ENCODE measurements at regions not wholly inside any gene's neighbourhood (a gene's known extent, or its start where the extent isn't known, plus 50 kb on each side); places are given as distances from the start of the nearest gene placed in this dataset.

GRCh38 chr3:178459038-178459410, 77.2 kb upstream of the KCNMB2 start:
- no peak overlapping the region for H3K9ac ChIP-seq (ENCODE audit: low read length)
- peaks cover 27% of the 10 kb centered on the region for H3K27me3 Mint-ChIP-seq
- POLR2A ChIA-PET = no interaction called here
- no peaks in the 10 kb centered on the region for H3K4me1 Mint-ChIP-seq
- H3K9me3 ChIP-seq (ENCODE audit: control extremely low read depth in 1 of 3, control insufficient read depth in 2 of 3, insufficient read depth in 1 of 3, low read length in 2 of 3) = no peaks in the 10 kb centered on the region
- H3K4me2 ChIP-seq (replicated peaks; ENCODE audit: low read depth, low read length, poor library complexity, severe bottlenecking) = no peak overlapping the region
- CTCF ChIA-PET = no interaction called here
- TF ChIP-seq EZH2 (IDR thresholded peaks at IDR 0.05; ENCODE audit: borderline replicate concordance, insufficient read depth, low read depth, low read length, poor library complexity, severe bottlenecking) = no peak
- TF ChIP-seq, protein P1, sequence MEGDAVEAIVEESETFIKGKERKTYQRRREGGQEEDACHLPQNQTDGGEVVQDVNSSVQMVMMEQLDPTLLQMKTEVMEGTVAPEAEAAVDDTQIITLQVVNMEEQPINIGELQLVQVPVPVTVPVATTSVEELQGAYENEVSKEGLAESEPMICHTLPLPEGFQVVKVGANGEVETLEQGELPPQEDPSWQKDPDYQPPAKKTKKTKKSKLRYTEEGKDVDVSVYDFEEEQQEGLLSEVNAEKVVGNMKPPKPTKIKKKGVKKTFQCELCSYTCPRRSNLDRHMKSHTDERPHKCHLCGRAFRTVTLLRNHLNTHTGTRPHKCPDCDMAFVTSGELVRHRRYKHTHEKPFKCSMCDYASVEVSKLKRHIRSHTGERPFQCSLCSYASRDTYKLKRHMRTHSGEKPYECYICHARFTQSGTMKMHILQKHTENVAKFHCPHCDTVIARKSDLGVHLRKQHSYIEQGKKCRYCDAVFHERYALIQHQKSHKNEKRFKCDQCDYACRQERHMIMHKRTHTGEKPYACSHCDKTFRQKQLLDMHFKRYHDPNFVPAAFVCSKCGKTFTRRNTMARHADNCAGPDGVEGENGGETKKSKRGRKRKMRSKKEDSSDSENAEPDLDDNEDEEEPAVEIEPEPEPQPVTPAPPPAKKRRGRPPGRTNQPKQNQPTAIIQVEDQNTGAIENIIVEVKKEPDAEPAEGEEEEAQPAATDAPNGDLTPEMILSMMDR (IDR thresholded peaks at IDR 0.05) = no peak
- H3K27ac ChIP-seq (ENCODE audit: low read length in 2 of 2) = no peak overlapping the region
- H4K20me1 ChIP-seq (ENCODE audit: control insufficient read depth, insufficient read depth, low read length, poor library complexity, severe bottlenecking) = no peaks in the 10 kb centered on the region
- WGBS (ENCODE audit: insufficient coverage) = no CpG with 5 or more reads among the region's 1 CpG
- H3K36me3 ChIP-seq (replicated peaks in 1 of 2; ENCODE audit: control extremely low read depth in 1 of 2, control insufficient read depth in 1 of 2, extremely low read depth in 1 of 2, insufficient read depth in 2 of 2, low read length in 1 of 2) = no peaks in the 10 kb centered on the region
- ATAC-seq (ENCODE audit: low read depth) (no peak), DNase-seq (no peak)
- H3K9me3 Mint-ChIP-seq (ENCODE audit: insufficient read depth) = no peaks in the 10 kb centered on the region
- H3K27me3 ChIP-seq (replicated peaks in 1 of 4; ENCODE audit: control extremely low read depth in 1 of 4, control insufficient read depth in 3 of 4, insufficient read depth in 4 of 4, low read length in 3 of 4) = no peaks in the 10 kb centered on the region
- no peak overlapping the region for H3K27ac Mint-ChIP-seq
- H3K4me3 ChIP-seq (ENCODE audit: control extremely low read depth in 1 of 5, extremely low read depth in 1 of 5, insufficient read depth in 1 of 5, low read depth in 2 of 5, low read length in 4 of 5) = no peak overlapping the region
- no peak overlapping the region for H2AFZ ChIP-seq (ENCODE audit: insufficient read depth, low read depth, low read length, poor library complexity, severe bottlenecking)
- H3K4me1 ChIP-seq (ENCODE audit: control insufficient read depth in 2 of 2, insufficient read depth in 2 of 2, low read length in 2 of 2) = no peaks in the 10 kb centered on the region
- intact Hi-C loops (cut with micrococcal nuclease) = no loop called here
- H3K79me2 ChIP-seq (ENCODE audit: control insufficient read depth, insufficient read depth, low read length) = no peaks in the 10 kb centered on the region
- no peak overlapping the region for H3K4me3 Mint-ChIP-seq

DNA sequence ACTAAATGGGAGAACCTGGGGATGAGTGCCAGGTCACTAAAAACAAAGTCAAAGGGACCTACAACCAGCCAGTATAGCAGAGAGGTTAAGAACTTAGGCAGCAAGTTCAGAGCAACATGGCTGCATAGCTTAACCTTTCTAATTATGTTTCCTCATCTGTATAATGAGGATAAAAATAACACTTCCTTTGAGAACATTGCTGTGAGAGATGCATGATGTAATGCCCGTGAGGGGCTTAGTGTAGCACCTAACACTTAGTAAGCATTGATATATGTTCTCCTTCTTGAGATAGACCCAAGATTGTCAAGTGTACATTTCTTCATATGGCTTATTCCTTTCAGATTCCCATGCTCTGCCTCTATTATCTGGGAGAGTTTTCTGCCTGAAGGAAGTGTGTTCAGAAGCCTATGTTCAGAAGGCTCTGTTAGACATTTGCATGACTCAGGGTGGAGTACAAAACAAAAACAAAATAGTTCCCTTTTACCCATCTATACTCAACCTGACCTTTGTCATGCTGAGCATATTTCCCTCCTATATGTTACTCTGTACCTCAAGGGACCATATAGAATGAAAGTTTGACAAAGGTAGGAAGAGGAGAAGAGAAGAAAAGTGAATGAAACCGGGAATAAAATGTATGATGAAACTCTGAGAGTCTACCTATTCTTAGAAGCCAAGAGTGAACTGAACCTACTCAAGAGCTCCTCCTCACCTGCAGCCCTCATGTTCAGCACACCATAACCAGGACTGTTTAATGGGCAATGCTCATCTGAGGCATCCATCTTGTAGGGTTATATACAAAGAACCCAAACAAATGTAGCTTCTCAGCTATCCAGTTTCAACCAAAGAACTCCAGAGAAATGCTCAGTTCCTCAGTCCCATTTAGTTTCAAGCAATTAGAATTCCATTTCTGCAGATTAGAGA, 70.7 kb upstream of the KCNMB2 start:
- WGBS (ENCODE audit: insufficient coverage) = no CpG with 5 or more reads among the region's 2 CpGs
- intact Hi-C loops (cut with micrococcal nuclease) = no loop called here
- TF ChIP-seq, protein P1 (IDR thresholded peaks at IDR 0.05) = no peak
- TF ChIP-seq EZH2 (IDR thresholded peaks at IDR 0.05; ENCODE audit: borderline replicate concordance, insufficient read depth, low read depth, low read length, poor library complexity, severe bottlenecking) = no peak
- Histone ChIP-seq H3K4me3 (ENCODE audit: control extremely low read depth in 1 of 5, extremely low read depth in 1 of 5, insufficient read depth in 1 of 5, low read depth in 2 of 5, low read length in 4 of 5) (no peak overlapping the region), H3K79me2 (ENCODE audit: control insufficient read depth, insufficient read depth, low read length) (no peaks in the 10 kb centered on the region), H3K27ac (ENCODE audit: low read length in 2 of 2) (no peak overlapping the region), H4K20me1 (ENCODE audit: control insufficient read depth, insufficient read depth, low read length, poor library complexity, severe bottlenecking) (no peaks in the 10 kb centered on the region), H3K9me3 (ENCODE audit: control extremely low read depth in 1 of 3, control insufficient read depth in 2 of 3, insufficient read depth in 1 of 3, low read length in 2 of 3) (no peaks in the 10 kb centered on the region), H3K4me2 (replicated peaks; ENCODE audit: low read depth, low read length, poor library complexity, severe bottlenecking) (no peak overlapping the region), H3K4me1 (ENCODE audit: control insufficient read depth in 2 of 2, insufficient read depth in 2 of 2, low read length in 2 of 2) (peaks cover 0 to 4% of the 10 kb centered on the region in 2 donors), H3K36me3 (replicated peaks in 1 of 2; ENCODE audit: control extremely low read depth in 1 of 2, control insufficient read depth in 1 of 2, extremely low read depth in 1 of 2, insufficient read depth in 2 of 2, low read length in 1 of 2) (no peaks in the 10 kb centered on the region), H2AFZ (ENCODE audit: insufficient read depth, low read depth, low read length, poor library complexity, severe bottlenecking) (no peak overlapping the region), H3K9ac (ENCODE audit: low read length) (no peak overlapping the region), H3K27me3 (replicated peaks in 1 of 4; ENCODE audit: control extremely low read depth in 1 of 4, control insufficient read depth in 3 of 4, insufficient read depth in 4 of 4, low read length in 3 of 4) (peaks cover 0 to 3% (median 0%) of the 10 kb centered on the region in 4 experiments)
- H3K4me3 Mint-ChIP-seq = no peak overlapping the region
- ChIA-PET CTCF (no interaction called here), POLR2A (no interaction called here)
- DNase-seq = no peak
- H3K27ac Mint-ChIP-seq = no peak overlapping the region
- peaks cover 10% of the 10 kb centered on the region for H3K4me1 Mint-ChIP-seq
- peaks cover 34% of the 10 kb centered on the region for H3K27me3 Mint-ChIP-seq
- no peaks in the 10 kb centered on the region for H3K9me3 Mint-ChIP-seq (ENCODE audit: insufficient read depth)
- ATAC-seq (ENCODE audit: low read depth) = no peak
